Sigmoid colon (tissue), 3 donors: ENCODE measurements at regions not wholly inside any gene's neighbourhood (a gene's known extent, or its start where the extent isn't known, plus 50 kb on each side); places are given as distances from the start of the nearest gene placed in this dataset.

Source experiments
- POLR2A ChIP-seq, 2 donors: fragments of 450-650 bp; IDR thresholded peaks; one replicate each; pipeline ENCODE4 v1.6.1; 2016; ENCODE audit warnings: antibody characterized with exemption in 2 of 2, mild to moderate bottlenecking in 2 of 2, moderate library complexity in 2 of 2
- TF ChIP-seq, protein P1 (sequence below), 4 experiments: fragments of 450-650 bp in 3 of 4; fragments of 200-600 bp in 1 of 4; IDR thresholded peaks; one replicate each; pipeline ENCODE4 v1.5.1; 2016 to 2019; ENCODE audit warnings: antibody characterized with exemption in 4 of 4, mild to moderate bottlenecking in 3 of 4, moderate library complexity in 2 of 4

DNA sequence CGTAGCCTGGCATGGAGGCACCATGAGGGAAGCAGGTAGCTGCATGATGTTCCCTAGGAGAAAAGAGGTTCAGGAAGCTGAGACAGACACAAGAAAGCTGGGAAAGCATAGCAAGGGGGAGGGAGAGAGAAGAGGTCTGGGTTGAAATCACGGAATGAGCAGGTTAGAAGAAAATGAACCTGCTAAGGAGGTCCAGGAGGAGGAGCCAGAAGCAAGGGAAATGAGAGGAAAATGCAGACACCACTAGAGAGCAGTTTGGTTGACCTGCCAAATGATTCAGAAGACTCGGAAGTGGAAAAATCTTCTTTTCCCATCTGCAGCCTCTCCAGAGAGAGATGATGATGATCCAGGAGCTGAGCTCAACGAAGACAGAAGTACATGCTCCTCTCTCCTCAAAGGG is 70.9 kb downstream of the VIP start:
- TF ChIP-seq, protein P1, sequence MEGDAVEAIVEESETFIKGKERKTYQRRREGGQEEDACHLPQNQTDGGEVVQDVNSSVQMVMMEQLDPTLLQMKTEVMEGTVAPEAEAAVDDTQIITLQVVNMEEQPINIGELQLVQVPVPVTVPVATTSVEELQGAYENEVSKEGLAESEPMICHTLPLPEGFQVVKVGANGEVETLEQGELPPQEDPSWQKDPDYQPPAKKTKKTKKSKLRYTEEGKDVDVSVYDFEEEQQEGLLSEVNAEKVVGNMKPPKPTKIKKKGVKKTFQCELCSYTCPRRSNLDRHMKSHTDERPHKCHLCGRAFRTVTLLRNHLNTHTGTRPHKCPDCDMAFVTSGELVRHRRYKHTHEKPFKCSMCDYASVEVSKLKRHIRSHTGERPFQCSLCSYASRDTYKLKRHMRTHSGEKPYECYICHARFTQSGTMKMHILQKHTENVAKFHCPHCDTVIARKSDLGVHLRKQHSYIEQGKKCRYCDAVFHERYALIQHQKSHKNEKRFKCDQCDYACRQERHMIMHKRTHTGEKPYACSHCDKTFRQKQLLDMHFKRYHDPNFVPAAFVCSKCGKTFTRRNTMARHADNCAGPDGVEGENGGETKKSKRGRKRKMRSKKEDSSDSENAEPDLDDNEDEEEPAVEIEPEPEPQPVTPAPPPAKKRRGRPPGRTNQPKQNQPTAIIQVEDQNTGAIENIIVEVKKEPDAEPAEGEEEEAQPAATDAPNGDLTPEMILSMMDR (IDR thresholded peaks at IDR 0.05), result no peak
- TF ChIP-seq POLR2A (IDR thresholded peaks at IDR 0.05), result no peak
